ENCODE measurements at regions not wholly inside any gene's neighbourhood (a gene's known extent, or its start where the extent isn't known, plus 50 kb on each side); places are given as distances from the start of the nearest gene placed in this dataset.

- TF ChIP-seq EZH2 (IDR thresholded peaks at IDR 0.05; ENCODE audit: low read length, unreplicated experiment) (no peak), EZH2phosphoT487 (IDR thresholded peaks at IDR 0.05; ENCODE audit: borderline replicate concordance, low read length) (no peak), CTCF (conservative IDR thresholded peaks at IDR 0.05; ENCODE audit: low read depth, low read length) (no peak)
Measured at GRCh38 chr18:62647179-62647578, 68.2 kb upstream of the PHLPP1 start.

All from PC-3 (cell line).